Sigmoid colon (tissue), 4 donors: ENCODE measurements at regions not wholly inside any gene's neighbourhood (a gene's known extent, or its start where the extent isn't known, plus 50 kb on each side); places are given as distances from the start of the nearest gene placed in this dataset.

Source experiments
- CTCF ChIP-seq, 4 experiments: fragments of 450-650 bp in 3 of 4; fragments of 200-600 bp in 1 of 4; IDR thresholded peaks; one replicate each; pipeline ENCODE4 v1.5.1; 2016 to 2019; ENCODE audit warnings: antibody characterized with exemption in 4 of 4, mild to moderate bottlenecking in 3 of 4, moderate library complexity in 2 of 4
- EP300 ChIP-seq, 4 donors: sonication (generic); formaldehyde crosslinking; IDR thresholded peaks; one replicate each; pipeline ENCODE4 v1.6.1; 2017; ENCODE audit warnings: antibody characterized with exemption in 4 of 4
- POLR2A ChIP-seq, 2 donors: fragments of 450-650 bp; IDR thresholded peaks; one replicate each; pipeline ENCODE4 v1.6.1; 2016; ENCODE audit warnings: antibody characterized with exemption in 2 of 2, mild to moderate bottlenecking in 2 of 2, moderate library complexity in 2 of 2
- POLR2AphosphoS5 ChIP-seq, 4 donors: sonication (generic); formaldehyde crosslinking; IDR thresholded peaks; one replicate each; pipeline ENCODE4 v1.6.1; 2017; ENCODE audit warnings: antibody characterized with exemption in 4 of 4

GRCh38 chr15:93865586-93865985 is 365.8 kb upstream of the MCTP2 start:
- TF ChIP-seq EP300 (IDR thresholded peaks at IDR 0.05): no peak
- no peak for TF ChIP-seq POLR2A (IDR thresholded peaks at IDR 0.05)
- no peak for TF ChIP-seq CTCF (IDR thresholded peaks at IDR 0.05)
- TF ChIP-seq POLR2AphosphoS5 (IDR thresholded peaks at IDR 0.05): peak in 2 of 4 donors; percentile 21 to 30
